Gastroesophageal sphincter (tissue), 4 donors: ENCODE measurements at regions not wholly inside any gene's neighbourhood (a gene's known extent, or its start where the extent isn't known, plus 50 kb on each side); places are given as distances from the start of the nearest gene placed in this dataset.

Experiments used
- ATAC-seq: fragments of 150-250 bp; one replicate; pipeline ENCODE4 v1.9.1; 2016; ENCODE audit warnings: mild to moderate bottlenecking, moderate library complexity
- H3K27ac ChIP-seq, 4 donors: fragments of 200-600 bp; sonication (generic) in 3 of 4; 1 replicate in 3 of 4; 2 replicates in 1 of 4; pipeline ENCODE4 v1.5.1; 2016 to 2019
- H3K27me3 ChIP-seq: fragments of 200-600 bp; sonication (generic); one replicate; pipeline ENCODE4 v1.5.1; 2019
- H3K36me3 ChIP-seq, 2 donors: fragments of 200-600 bp; sonication (generic); one replicate each; pipeline ENCODE4 v1.5.1; 2019; ENCODE audit warnings: control low read depth in 1 of 2
- H3K4me1 ChIP-seq, 3 donors: fragments of 200-600 bp; sonication (generic); 1 replicate in 2 of 3; 2 replicates in 1 of 3; pipeline ENCODE4 v1.5.1; 2016 to 2019; ENCODE audit warnings: control low read depth in 2 of 3
- H3K4me3 ChIP-seq, 2 donors: fragments of 200-600 bp; sonication (generic); one replicate each; pipeline ENCODE4 v1.5.1; 2019; ENCODE audit warnings: mild to moderate bottlenecking in 1 of 2, moderate library complexity in 1 of 2
- H3K9me3 ChIP-seq, 3 donors: fragments of 200-600 bp; sonication (generic); one replicate each; pipeline ENCODE4 v1.5.1; 2017 to 2019; ENCODE audit warnings: control low read depth in 2 of 3
- CTCF ChIP-seq, 4 experiments: fragments of 200-600 bp in 2 of 4; fragments of 450-650 bp in 2 of 4; sonication (generic) in 1 of 4; IDR thresholded peaks; one replicate each; pipeline ENCODE4 v1.5.1; 2017 to 2019; ENCODE audit warnings: antibody characterized with exemption in 4 of 4, mild to moderate bottlenecking in 2 of 4, moderate library complexity in 2 of 4
- EP300 ChIP-seq: sonication (generic); formaldehyde crosslinking; IDR thresholded peaks from one replicate; pipeline ENCODE4 v1.6.1; 2017; ENCODE audit warnings: antibody characterized with exemption, mild to moderate bottlenecking
- POLR2A ChIP-seq, 2 donors: fragments of 450-650 bp; IDR thresholded peaks; one replicate each; pipeline ENCODE4 v1.6.1; 2017; ENCODE audit warnings: antibody characterized with exemption in 2 of 2, mild to moderate bottlenecking in 2 of 2, moderate library complexity in 1 of 2
- POLR2AphosphoS5 ChIP-seq: sonication (generic); formaldehyde crosslinking; IDR thresholded peaks from one replicate; pipeline ENCODE4 v1.6.1; 2017; ENCODE audit warnings: antibody characterized with exemption
- WGBS, 2 donors: methylation state at CpG; one replicate each; pipeline ENCODE4 v1.1.5; 2018; ENCODE audit warnings: low coverage in 1 of 2; 5-methylcytosine and 5-hydroxymethylcytosine counted together

- Histone ChIP-seq H3K4me3 (no peak overlapping the region), H3K36me3 (no peaks in the 10 kb centered on the region), H3K27ac (no peak overlapping the region), H3K27me3 (no peaks in the 10 kb centered on the region), H3K9me3 (no peaks in the 10 kb centered on the region), H3K4me1 (peaks cover 0 to 14% (median 3%) of the 10 kb centered on the region in 3 donors)
- TF ChIP-seq POLR2A (IDR thresholded peaks at IDR 0.05) = no peak
- no peak for ATAC-seq
- WGBS, 2 donors = 92 to 95% methylated on average over 2 to 3 of the region's 3 CpGs
Measured at GRCh38 chr1:229832695-229833094, 206.6 kb downstream of the URB2 start.

DNA sequence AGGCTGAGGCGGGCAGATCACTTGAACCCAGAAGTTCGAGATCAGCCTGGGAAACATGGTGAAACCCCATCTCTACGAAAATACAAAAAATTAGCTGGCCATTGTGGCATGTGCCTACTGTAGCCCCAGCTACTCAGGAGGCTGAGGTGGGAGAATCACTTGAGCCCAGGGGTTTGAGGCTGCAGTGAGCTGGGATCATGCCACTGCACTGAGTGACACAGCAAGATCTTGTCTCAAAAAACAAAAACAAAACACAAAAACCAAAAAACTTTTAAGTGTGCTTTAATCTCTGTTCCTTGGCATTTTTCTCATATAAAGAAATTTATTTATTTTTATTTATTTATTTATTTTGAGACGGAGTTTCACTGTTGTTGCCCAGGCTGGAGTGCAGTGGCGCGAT lies 208.2 kb downstream of the URB2 start:
- Histone ChIP-seq H3K36me3 (no peaks in the 10 kb centered on the region), H3K9me3 (no peaks in the 10 kb centered on the region), H3K4me3 (no peak overlapping the region), H3K27ac (no peak overlapping the region), H3K4me1 (peaks cover 0 to 1% (median 0%) of the 10 kb centered on the region in 3 donors), H3K27me3 (no peaks in the 10 kb centered on the region)
- TF ChIP-seq POLR2A (IDR thresholded peaks at IDR 0.05) = no peak
- no peak for TF ChIP-seq CTCF (IDR thresholded peaks at IDR 0.05)
- TF ChIP-seq POLR2AphosphoS5 = no peak
- TF ChIP-seq EP300 = no peak
- 82 to 93% methylated on average over 5 to 6 of the region's 6 CpGs for WGBS, 2 donors
- ATAC-seq = no peak

- Histone ChIP-seq H3K4me1 (no peaks in the 10 kb centered on the region), H3K4me3 (no peak overlapping the region), H3K27ac (no peak overlapping the region), H3K27me3 (no peaks in the 10 kb centered on the region), H3K36me3 (no peaks in the 10 kb centered on the region), H3K9me3 (no peaks in the 10 kb centered on the region)
- TF ChIP-seq EP300 (no peak), CTCF (IDR thresholded peaks at IDR 0.05) (no peak), POLR2A (IDR thresholded peaks at IDR 0.05) (no peak), POLR2AphosphoS5 (no peak)
- ATAC-seq = no peak
- WGBS, 2 donors = 44 to 63% methylated on average over 3 to 4 of the region's 5 CpGs
Measured at GRCh38 chr1:229835226-229835625, 209.2 kb downstream of the URB2 start.

GRCh38 chr1:229836324-229836723 lies 210.3 kb downstream of the URB2 start:
- TF ChIP-seq EP300 = no peak
- no peak for TF ChIP-seq POLR2A (IDR thresholded peaks at IDR 0.05)
- TF ChIP-seq POLR2AphosphoS5 = no peak
- TF ChIP-seq CTCF (IDR thresholded peaks at IDR 0.05) = no peak
- Histone ChIP-seq H3K4me3 (no peak overlapping the region), H3K27me3 (no peaks in the 10 kb centered on the region), H3K4me1 (no peaks in the 10 kb centered on the region), H3K9me3 (no peaks in the 10 kb centered on the region), H3K36me3 (no peaks in the 10 kb centered on the region), H3K27ac (no peak overlapping the region)
- ATAC-seq = no peak
- 67 to 84% methylated on average over 6 to 9 of the region's 9 CpGs for whole genome bisulfite sequencing, 2 donors

DNA sequence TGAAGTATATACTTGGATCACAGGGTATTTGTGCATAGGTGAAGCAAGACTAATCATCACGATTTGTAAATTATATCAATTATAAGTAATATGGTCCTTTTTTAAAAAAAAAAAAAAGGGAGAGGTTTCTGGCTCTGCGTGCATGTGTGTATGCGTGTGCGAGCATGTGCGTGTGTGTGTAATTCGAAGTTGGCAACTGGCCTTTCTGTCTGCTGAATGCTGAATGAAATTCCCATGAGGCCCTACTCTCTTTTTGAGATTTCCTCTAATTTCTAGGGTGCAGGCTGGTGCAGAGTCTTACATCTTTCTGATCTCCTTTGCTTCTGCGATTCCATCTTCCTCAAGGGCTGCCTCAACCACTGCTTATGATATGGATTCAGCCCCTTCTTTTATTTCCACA lies 212.2 kb downstream of the URB2 start:
- TF ChIP-seq EP300 (no peak), CTCF (IDR thresholded peaks at IDR 0.05) (no peak), POLR2AphosphoS5 (no peak)
- 81 to 93% methylated on average over 7 of the region's 7 CpGs for WGBS, 2 donors

More for the DNA sequence above, 212.2 kb downstream of the URB2 start:
- Histone ChIP-seq H3K27ac (no peak overlapping the region), H3K27me3 (no peaks in the 10 kb centered on the region), H3K36me3 (no peaks in the 10 kb centered on the region), H3K9me3 (no peaks in the 10 kb centered on the region), H3K4me1 (no peaks in the 10 kb centered on the region), H3K4me3 (no peak overlapping the region)
- no peak for ATAC-seq
